HepG2 (cell line): ENCODE measurements at regions not wholly inside any gene's neighbourhood (a gene's known extent, or its start where the extent isn't known, plus 50 kb on each side); places are given as distances from the start of the nearest gene placed in this dataset.

Experiments
- ATAC-seq: fragments of 200-7000 bp; cut with Tn5 transposase; 3 replicates; pipeline ENCODE4 v1.9.1; 2020; ENCODE audit warnings: mild to moderate bottlenecking, moderate library complexity
- BruUV-seq: library from RNA; stranded (reverse); fragments of 400-500 nt; replicated peaks from 2 replicates; lab custom pipeline; 2021; lab: Mats Ljungman, UMichigan
- CTCF ChIA-PET: fragments of 300-600 bp; formaldehyde crosslinking; extraction: SDS; loops from one replicate; lab custom pipeline; 2021; ENCODE audit warnings: low total read pairs, inconsistent platforms, low intra/inter-chr PET ratio; lab: Yijun Ruan, JAX
- POLR2A ChIA-PET: fragments of 350-600 bp; sonication (Branson Sonifier 250); formaldehyde crosslinking; loops from one replicate; lab custom pipeline; 2020; ENCODE audit warnings: antibody characterized with exemption, inconsistent platforms; lab: Yijun Ruan, JAX
- DNase-seq: peaks from one replicate; pipeline ENCODE4 v3.0.0-alpha.2; 2015; ENCODE audit warnings: low spot score
- FAIRE-seq: peaks from 3 replicates; lab custom pipeline; 2011; peaks lifted over from hg19 to GRCh38; lab: Jason Lieb, UNC
- H2AFZ ChIP-seq: one replicate; pipeline ENCODE4 v1.6.1; 2011; ENCODE audit warnings: low read length, inconsistent platforms
- H3K27ac ChIP-seq: fragments of 300-600 bp; 3 replicates; pipeline ENCODE4 v1.8.0; 2011; ENCODE audit warnings: mixed run types, mild to moderate bottlenecking, mixed read lengths, low read length, inconsistent platforms; ENCODE audit not compliant: insufficient read depth; ENCODE audit errors: extremely low read length
- H3K27me3 ChIP-seq, 2 experiments: fragments of 200-600 bp in 1 of 2; 2 replicates in 1 of 2; 3 replicates in 1 of 2; pipeline versions ENCODE4 v1.6.0 to v1.8.0; 2011; ENCODE audit warnings: low read length in 2 of 2, mild to moderate bottlenecking in 2 of 2, moderate library complexity in 2 of 2, inconsistent platforms in 1 of 2; ENCODE audit not compliant: insufficient read depth in 2 of 2, control insufficient read depth in 1 of 2
- H3K36me3 ChIP-seq, 2 experiments: fragments of 200-600 bp in 1 of 2; replicated peaks in 1 of 2; 2 replicates in 1 of 2; 3 replicates in 1 of 2; pipeline versions ENCODE4 v1.5.1 to v1.8.0; 2011; ENCODE audit warnings: low read length in 2 of 2, inconsistent platforms in 1 of 2; ENCODE audit not compliant: insufficient read depth in 2 of 2, control insufficient read depth in 1 of 2
- H3K4me1 ChIP-seq: 2 replicates; pipeline ENCODE4 v1.5.1; 2012; ENCODE audit warnings: low read length, inconsistent platforms; ENCODE audit not compliant: insufficient read depth
- H3K4me2 ChIP-seq: 2 replicates; pipeline ENCODE4 v1.6.0; 2011; ENCODE audit warnings: low read depth, low read length, inconsistent platforms
- H3K4me3 ChIP-seq, 3 experiments: fragments of 200-600 bp in 1 of 3; sonication (generic), shearing (Covaris generic) in 1 of 3; replicated peaks in 1 of 3; 2 replicates each; pipeline ENCODE4 v1.5.1; 2011 to 2016; ENCODE audit warnings: low read length in 3 of 3, inconsistent platforms in 2 of 3, low read depth in 2 of 3, mild to moderate bottlenecking in 2 of 3, control low read depth in 1 of 3, mixed read lengths in 1 of 3; ENCODE audit not compliant: insufficient read depth in 1 of 3
- H3K79me2 ChIP-seq: one replicate; pipeline ENCODE4 v1.6.1; 2011; ENCODE audit warnings: low read length, inconsistent platforms; ENCODE audit not compliant: insufficient read depth
- H3K9ac ChIP-seq: 2 replicates; pipeline ENCODE4 v1.6.0; 2011; ENCODE audit warnings: mild to moderate bottlenecking, low read depth, low read length, inconsistent platforms; ENCODE audit not compliant: insufficient read depth
- H3K9me3 ChIP-seq: 2 replicates; pipeline ENCODE4 v1.5.1; 2012; ENCODE audit warnings: mild to moderate bottlenecking, low read length
- H4K20me1 ChIP-seq: 2 replicates; pipeline ENCODE4 v1.6.0; 2011; ENCODE audit warnings: inconsistent platforms, mild to moderate bottlenecking, low read length, moderate library complexity; ENCODE audit not compliant: insufficient read depth
- AHR ChIP-seq: IDR thresholded peaks from 2 replicates; pipeline ENCODE4 v1.6.1; 2018; ENCODE audit warnings: missing genetic modification reagents, missing compliant biosample characterization
- DNMT1 ChIP-seq: sonication (generic); formaldehyde crosslinking; IDR thresholded peaks from 2 replicates; pipeline ENCODE4 v1.5.1; 2020; ENCODE audit warnings: mild to moderate bottlenecking, missing genetic modification reagents
- HMG20A ChIP-seq: IDR thresholded peaks from 2 replicates; pipeline ENCODE4 v1.6.1; 2016; ENCODE audit warnings: borderline replicate concordance
- ISL2 ChIP-seq: sonication (generic); formaldehyde crosslinking; IDR thresholded peaks from 2 replicates; pipeline ENCODE4 v1.5.0; 2020; ENCODE audit warnings: missing genetic modification reagents
- MLXIP ChIP-seq: sonication (generic); formaldehyde crosslinking; IDR thresholded peaks from 2 replicates; pipeline ENCODE4 v1.9.0; 2021; ENCODE audit warnings: missing genetic modification reagents, borderline replicate concordance
- PRDM10 ChIP-seq: sonication (generic); formaldehyde crosslinking; IDR thresholded peaks from 2 replicates; pipeline ENCODE4 v1.4.0; 2020; ENCODE audit warnings: low read depth, missing genetic modification reagents
- RERE ChIP-seq: IDR thresholded peaks from 2 replicates; pipeline ENCODE4 v1.6.1; 2016; ENCODE audit warnings: low read depth, missing genetic modification reagents, missing compliant biosample characterization
- ZNF274 ChIP-seq: sonication (generic); formaldehyde crosslinking; IDR thresholded peaks from 2 replicates; pipeline ENCODE4 v1.5.1; 2020; ENCODE audit warnings: mild to moderate bottlenecking, missing genetic modification reagents
- ZNF792 ChIP-seq: IDR thresholded peaks from 2 replicates; pipeline ENCODE4 v1.6.1; 2016
- ZNF891 ChIP-seq: sonication (generic); formaldehyde crosslinking; IDR thresholded peaks from 2 replicates; pipeline ENCODE4 v1.5.0; 2020; ENCODE audit warnings: mild to moderate bottlenecking, missing genetic modification reagents
- ZZZ3 ChIP-seq: sonication (generic); formaldehyde crosslinking; IDR thresholded peaks from 2 replicates; pipeline ENCODE4 v1.4.0; 2020; ENCODE audit warnings: missing genetic modification reagents, mild to moderate bottlenecking, borderline replicate concordance
- WGBS: methylation state at CpG from one replicate; pipeline ENCODE4 v1.1.6; 2017; ENCODE audit warnings: low lambda C conversion rate; 5-methylcytosine and 5-hydroxymethylcytosine counted together
- in situ Hi-C: cut with HindIII; loops from 2 replicates; pipeline ENCODE4 v1.10.0; 2017; ENCODE audit warnings: low pct_unique_long_range_greater_than_20kb; ENCODE audit not compliant: extremely low pct_ligation_motif_present
- intact Hi-C: fragments of 100-400 bp; cut with micrococcal nuclease; formaldehyde crosslinking; loops from one replicate; pipeline ENCODE4 v1.10.0; 2022; ENCODE audit not compliant: unreplicated experiment

GRCh38 chr11:88016392-88017170 is 158.7 kb downstream of the RAB38 start (continued):
- TF ChIP-seq RERE (CRISPR knock-in tag) (no peak), HMG20A (CRISPR knock-in tag) (no peak)

- Histone ChIP-seq H3K9ac (no peak overlapping the region), H3K27me3 (no peaks in the 10 kb centered on the region; a peak in 1 of 5 replicates), H2AFZ (no peak overlapping the region), H3K4me3 (no peak overlapping the region), H3K27ac (no peak overlapping the region), H4K20me1 (no peaks in the 10 kb centered on the region), H3K4me2 (no peak overlapping the region), H3K9me3 (no peaks in the 10 kb centered on the region), H3K4me1 (no peaks in the 10 kb centered on the region), H3K36me3 (no peaks in the 10 kb centered on the region), H3K79me2 (no peaks in the 10 kb centered on the region)
- DNase-seq: no peak
- intact Hi-C loops (no loop called here), in situ Hi-C loops (loop anchor here (25.0 kb wide), 1 partner anchor 522 kb away; no protein-coding TSS in a partner anchor)
- CTCF ChIA-PET: no interaction called here
- no peak for ATAC-seq
- FAIRE-seq: no peak
- WGBS: 3% methylated on average over 2 of the region's 2 CpGs
- POLR2A ChIA-PET: no interaction called here
- BruUV-seq: no TSS peak
- TF ChIP-seq ZNF891 (CRISPR knock-in tag) (no peak), ISL2 (CRISPR knock-in tag) (no peak), PRDM10 (CRISPR knock-in tag) (no peak), AHR (CRISPR knock-in tag) (no peak), ZNF792 (CRISPR knock-in tag) (no peak), ZZZ3 (CRISPR knock-in tag) (no peak), ZNF274 (no peak), DNMT1 (CRISPR knock-in tag) (no peak), MLXIP (no peak)
Measured at GRCh38 chr11:88015170-88015569, 160.1 kb downstream of the RAB38 start.
